ENCODE measurements at regions not wholly inside any gene's neighbourhood (a gene's known extent, or its start where the extent isn't known, plus 50 kb on each side); places are given as distances from the start of the nearest gene placed in this dataset.

DNA sequence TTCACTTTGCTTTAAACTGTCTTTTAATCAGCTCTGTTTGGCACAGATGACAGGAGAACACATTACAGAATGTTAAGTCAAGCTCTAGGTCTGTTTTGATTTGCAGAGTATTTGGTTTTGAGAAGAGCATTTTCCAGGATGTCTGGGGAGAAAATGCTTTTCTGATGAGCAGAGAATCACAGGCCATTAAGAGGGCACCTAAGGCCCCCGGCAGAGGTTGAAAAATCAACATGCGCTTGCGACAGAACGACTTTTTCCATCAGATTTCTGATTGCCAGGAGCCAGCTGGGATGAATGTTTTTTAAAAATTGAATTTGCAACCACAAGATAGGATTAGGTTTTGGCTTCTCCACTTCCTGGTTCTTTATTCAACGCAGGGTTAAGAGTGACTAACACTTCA, 304.5 kb downstream of the JRKL start (continued):
- TF ChIP-seq ZBTB40 (IDR thresholded peaks at IDR 0.05) (no peak), ZBTB40 (CRISPR knock-in tag; IDR thresholded peaks at IDR 0.05) (no peak), PCBP2 (IDR thresholded peaks at IDR 0.05; ENCODE audit: low read depth, low read length, poor library complexity, severe bottlenecking) (no peak), STAG1 (CRISPR knock-in tag; IDR thresholded peaks at IDR 0.05; ENCODE audit: borderline replicate concordance) (no peak), ZNF239 (CRISPR knock-in tag; IDR thresholded peaks at IDR 0.05) (no peak), ZNF140 (CRISPR knock-in tag; IDR thresholded peaks at IDR 0.05) (no peak), PHF20 (IDR thresholded peaks at IDR 0.05; ENCODE audit: partially characterized antibody) (no peak), DPF2 (IDR thresholded peaks at IDR 0.05) (no peak), NELFE (IDR thresholded peaks at IDR 0.05; ENCODE audit: insufficient read depth, insufficient read length) (no peak), ZNF133 (CRISPR knock-in tag; IDR thresholded peaks at IDR 0.05) (no peak), RREB1 (CRISPR knock-in tag; IDR thresholded peaks at IDR 0.05) (no peak)

All from K562 (cell line).